BE2C (cell line): ENCODE measurements at regions not wholly inside any gene's neighbourhood (a gene's known extent, or its start where the extent isn't known, plus 50 kb on each side); places are given as distances from the start of the nearest gene placed in this dataset.

ENCODE experiments used
- DNase-seq: peaks from one replicate; pipeline ENCODE4 v3.0.0-alpha.2; 2020
- H3K27me3 ChIP-seq: fragments of 250-450 bp; sonication (Bioruptor Pico); 2 replicates; pipeline ENCODE4 v1.5.1; 2020; ENCODE audit warnings: mild to moderate bottlenecking
- H3K36me3 ChIP-seq: fragments of 250-450 bp; sonication (Bioruptor Pico); 2 replicates; pipeline ENCODE4 v1.5.1; 2020; ENCODE audit warnings: mild to moderate bottlenecking
- H3K4me1 ChIP-seq: fragments of 250-450 bp; sonication (Bioruptor Pico); 2 replicates; pipeline ENCODE4 v1.5.1; 2020
- H3K4me3 ChIP-seq: 2 replicates; pipeline ENCODE4 v1.5.1; 2011; ENCODE audit warnings: low read depth, low read length
- H3K9me3 ChIP-seq: fragments of 250-450 bp; sonication (Bioruptor Pico); 2 replicates; pipeline ENCODE4 v1.5.1; 2020
- TF ChIP-seq, protein P1 (sequence below): IDR thresholded peaks from 2 replicates; pipeline ENCODE4 v1.5.1; 2012; ENCODE audit warnings: mild to moderate bottlenecking, low read depth, low read length

DNA sequence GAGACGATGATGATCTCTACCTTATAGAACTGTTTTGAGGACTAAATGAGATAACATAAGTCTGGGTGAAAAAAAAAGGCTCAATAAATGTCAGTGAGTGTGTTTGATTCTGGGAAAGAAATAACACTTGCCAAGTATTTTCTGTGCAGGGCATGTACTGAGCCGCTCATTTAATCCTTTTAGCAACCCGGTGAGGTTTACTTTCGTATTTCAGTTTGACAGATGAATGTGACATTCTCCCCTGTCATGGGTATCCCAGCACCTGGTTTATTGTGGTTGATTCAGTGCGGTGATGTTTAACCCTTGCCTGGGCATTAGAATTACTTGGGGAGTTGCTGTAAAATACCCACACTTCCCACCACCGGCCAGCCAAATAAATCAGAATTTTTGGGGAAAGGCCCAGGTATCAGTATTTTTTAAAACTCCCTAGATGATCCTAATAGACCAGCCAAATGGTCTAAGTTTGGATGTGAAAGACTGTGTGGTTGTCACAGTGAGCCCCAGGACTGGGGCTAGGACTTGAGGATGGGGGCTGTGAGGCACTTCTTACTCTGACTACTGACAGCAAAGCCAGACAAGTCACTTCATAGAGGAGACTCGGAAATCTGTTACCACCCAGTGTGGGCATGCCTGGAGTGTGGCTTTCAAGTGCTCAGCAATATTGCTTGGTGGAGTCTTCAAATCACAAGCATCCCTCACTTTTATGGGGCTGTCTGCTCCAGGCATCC, 100.2 kb upstream of the KCNG1 start:
- Histone ChIP-seq H3K36me3 (no peaks in the 10 kb centered on the region), H3K4me1 (peaks cover 2% of the 10 kb centered on the region; the same call in 1 of the 2 replicates), H3K9me3 (no peaks in the 10 kb centered on the region), H3K27me3 (no peaks in the 10 kb centered on the region), H3K4me3 (no peak overlapping the region)
- DNase-seq = no peak
- TF ChIP-seq, protein P1, sequence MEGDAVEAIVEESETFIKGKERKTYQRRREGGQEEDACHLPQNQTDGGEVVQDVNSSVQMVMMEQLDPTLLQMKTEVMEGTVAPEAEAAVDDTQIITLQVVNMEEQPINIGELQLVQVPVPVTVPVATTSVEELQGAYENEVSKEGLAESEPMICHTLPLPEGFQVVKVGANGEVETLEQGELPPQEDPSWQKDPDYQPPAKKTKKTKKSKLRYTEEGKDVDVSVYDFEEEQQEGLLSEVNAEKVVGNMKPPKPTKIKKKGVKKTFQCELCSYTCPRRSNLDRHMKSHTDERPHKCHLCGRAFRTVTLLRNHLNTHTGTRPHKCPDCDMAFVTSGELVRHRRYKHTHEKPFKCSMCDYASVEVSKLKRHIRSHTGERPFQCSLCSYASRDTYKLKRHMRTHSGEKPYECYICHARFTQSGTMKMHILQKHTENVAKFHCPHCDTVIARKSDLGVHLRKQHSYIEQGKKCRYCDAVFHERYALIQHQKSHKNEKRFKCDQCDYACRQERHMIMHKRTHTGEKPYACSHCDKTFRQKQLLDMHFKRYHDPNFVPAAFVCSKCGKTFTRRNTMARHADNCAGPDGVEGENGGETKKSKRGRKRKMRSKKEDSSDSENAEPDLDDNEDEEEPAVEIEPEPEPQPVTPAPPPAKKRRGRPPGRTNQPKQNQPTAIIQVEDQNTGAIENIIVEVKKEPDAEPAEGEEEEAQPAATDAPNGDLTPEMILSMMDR = no peak

DNA sequence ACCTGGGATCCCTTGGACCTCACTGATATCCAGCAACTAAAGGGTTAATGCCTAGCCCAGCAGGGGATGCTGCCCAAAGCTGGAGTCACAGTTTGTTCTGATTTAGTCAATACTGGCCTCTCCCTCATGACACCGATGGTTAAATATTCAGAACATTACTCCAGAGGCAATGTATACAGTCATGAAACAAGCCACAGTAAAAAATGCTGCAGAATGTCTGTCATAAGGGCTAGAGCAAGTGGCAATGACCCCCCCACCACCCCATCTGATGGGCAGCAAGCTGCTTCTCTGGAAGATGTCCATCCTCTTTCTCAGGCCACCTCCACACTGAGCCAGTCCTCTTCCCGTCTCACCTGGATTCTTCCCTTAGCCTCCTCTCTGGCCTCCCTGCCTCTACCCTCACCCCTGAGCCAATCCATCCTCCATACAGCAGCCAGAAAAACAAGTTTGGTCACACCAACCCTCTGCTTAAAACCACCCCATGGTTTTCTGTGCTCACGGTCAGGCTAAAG, 99.0 kb upstream of the KCNG1 start:
- TF ChIP-seq, protein P1 = no peak
- no peak for DNase-seq
- no peaks in the 10 kb centered on the region for H3K4me1 ChIP-seq

DNA sequence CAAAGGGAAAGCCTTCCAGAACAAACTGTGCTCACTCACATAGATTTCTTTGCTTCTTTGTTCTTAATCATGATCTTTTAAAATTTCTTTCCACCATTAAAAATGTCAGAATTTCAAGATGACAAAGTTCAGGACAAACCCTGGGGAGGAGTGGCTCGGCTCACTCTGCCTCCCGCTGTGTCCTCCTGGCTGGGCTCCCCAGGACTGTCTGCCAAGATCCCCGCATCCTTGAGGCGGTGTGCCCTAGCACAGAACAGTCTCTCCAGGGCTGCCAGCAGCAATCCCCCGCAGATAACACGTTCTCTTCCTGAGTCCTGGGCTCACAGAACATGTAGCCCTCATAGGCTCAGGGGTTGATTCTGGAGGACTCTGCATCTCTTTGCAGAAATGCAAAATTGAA, 98.4 kb upstream of the KCNG1 start:
- Histone ChIP-seq H3K4me1 (no peaks in the 10 kb centered on the region), H3K27me3 (no peaks in the 10 kb centered on the region), H3K36me3 (no peaks in the 10 kb centered on the region), H3K4me3 (no peak overlapping the region), H3K9me3 (no peaks in the 10 kb centered on the region)
- TF ChIP-seq, protein P1 = no peak
- DNase-seq = no peak

More for the DNA sequence above, 99.0 kb upstream of the KCNG1 start:
- Histone ChIP-seq H3K27me3 (no peaks in the 10 kb centered on the region), H3K9me3 (no peaks in the 10 kb centered on the region), H3K4me3 (no peak overlapping the region), H3K36me3 (no peaks in the 10 kb centered on the region)

DNA sequence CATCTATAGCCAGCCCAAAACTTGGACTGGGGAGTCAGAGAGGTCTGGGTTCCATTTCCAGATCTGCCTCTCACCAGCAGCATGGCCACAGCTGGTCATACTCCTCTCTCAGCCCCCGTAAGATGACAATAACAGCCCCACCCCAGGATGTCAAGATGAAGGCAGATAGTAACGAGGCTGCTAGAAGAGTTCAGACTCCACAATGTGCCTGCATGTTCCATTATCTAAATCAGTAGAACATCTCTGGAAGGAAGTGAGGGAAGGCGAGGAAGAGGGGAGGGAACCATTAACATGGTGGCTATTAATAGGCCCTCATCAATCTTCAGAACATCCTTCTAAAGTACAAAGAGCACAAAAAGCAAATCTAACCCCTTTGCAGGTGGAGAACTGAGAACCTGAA, 98.0 kb upstream of the KCNG1 start:
- H3K9me3 ChIP-seq = no peaks in the 10 kb centered on the region
- TF ChIP-seq, protein P1 = no peak
- no peaks in the 10 kb centered on the region for H3K36me3 ChIP-seq
- DNase-seq = no peak
- H3K4me1 ChIP-seq = no peaks in the 10 kb centered on the region
- no peaks in the 10 kb centered on the region for H3K27me3 ChIP-seq
- no peak overlapping the region for H3K4me3 ChIP-seq

DNA sequence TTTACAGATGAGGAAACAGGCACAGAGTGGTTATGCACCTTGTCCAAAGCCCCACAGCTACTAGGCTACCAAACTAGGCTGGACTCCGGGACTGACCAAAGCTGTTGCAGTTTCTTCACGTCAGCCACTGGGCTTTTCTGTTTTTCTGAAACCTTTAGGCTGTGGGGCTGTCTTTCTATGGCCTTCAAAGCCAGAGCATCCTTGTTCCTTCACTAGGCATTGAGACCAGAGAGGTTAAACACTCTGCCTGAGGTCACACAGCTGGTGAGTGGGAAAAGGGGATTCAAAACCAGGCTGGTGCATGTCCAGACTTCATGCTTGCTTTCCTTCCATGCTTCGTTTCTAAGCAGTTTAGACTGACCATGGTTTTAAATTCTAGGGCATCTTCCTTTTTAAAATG, 97.5 kb upstream of the KCNG1 start:
- Histone ChIP-seq H3K27me3 (no peaks in the 10 kb centered on the region), H3K36me3 (no peaks in the 10 kb centered on the region), H3K9me3 (no peaks in the 10 kb centered on the region), H3K4me3 (no peak overlapping the region), H3K4me1 (no peaks in the 10 kb centered on the region)
- no peak for DNase-seq
- TF ChIP-seq, protein P1 = no peak

DNA sequence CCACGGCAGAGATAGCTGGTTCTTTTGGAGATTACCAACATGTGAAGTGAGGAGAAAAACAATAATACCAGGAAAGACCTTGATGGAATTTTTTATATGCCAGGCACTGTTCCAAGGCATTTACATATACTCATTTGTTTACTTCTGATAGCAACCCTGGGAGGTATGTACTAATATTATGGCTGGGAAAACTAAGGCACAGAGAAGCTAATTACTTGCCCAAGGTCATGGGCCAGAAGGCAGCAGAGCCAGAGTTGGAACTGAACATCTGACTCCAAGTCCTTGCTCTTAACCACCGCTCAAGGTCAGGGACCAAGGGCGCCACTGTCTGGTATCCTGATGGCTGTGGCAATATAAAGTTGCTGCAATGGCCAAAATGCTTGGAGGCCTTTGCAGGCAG, 97.0 kb upstream of the KCNG1 start:
- H3K27me3 ChIP-seq = no peaks in the 10 kb centered on the region

More for the DNA sequence above, 97.0 kb upstream of the KCNG1 start:
- TF ChIP-seq, protein P1 = no peak
- H3K4me3 ChIP-seq = no peak overlapping the region
- H3K9me3 ChIP-seq = no peaks in the 10 kb centered on the region
- H3K4me1 ChIP-seq = no peaks in the 10 kb centered on the region
- DNase-seq = no peak
- no peaks in the 10 kb centered on the region for H3K36me3 ChIP-seq
